OCI-LY7 (cell line): ENCODE measurements at regions not wholly inside any gene's neighbourhood (a gene's known extent, or its start where the extent isn't known, plus 50 kb on each side); places are given as distances from the start of the nearest gene placed in this dataset.

ENCODE experiments used
- BruUV-seq: library from RNA; stranded (reverse); fragments of 400-500 nt; replicated peaks from 2 replicates; lab custom pipeline; 2021; lab: Mats Ljungman, UMichigan
- CTCF ChIA-PET: fragments of 300-600 bp; sonication (Branson Sonifier 250); formaldehyde crosslinking; loops from one replicate; lab custom pipeline; 2022; ENCODE audit warnings: antibody characterized with exemption; ENCODE audit not compliant: unreplicated experiment; lab: Charles Lee
- POLR2A ChIA-PET: fragments of 300-600 bp; sonication (Branson Sonifier 250); formaldehyde crosslinking; loops from one replicate; lab custom pipeline; 2022; ENCODE audit warnings: antibody characterized with exemption; lab: Charles Lee
- DNase-seq: peaks from one replicate; pipeline ENCODE4 v3.0.0-alpha.2; 2015; ENCODE audit warnings: low spot score
- H2AFZ ChIP-seq: fragments of 200-600 bp; sonication (generic), shearing (Covaris generic); 2 replicates; pipeline ENCODE4 v1.6.1; 2014; ENCODE audit warnings: mild to moderate bottlenecking, antibody characterized with exemption, low read length, moderate library complexity
- H3K27ac ChIP-seq: fragments of 200-600 bp; sonication (generic); 2 replicates; pipeline ENCODE4 v1.5.1; 2014; ENCODE audit warnings: mixed run types, low read depth, mild to moderate bottlenecking, moderate library complexity, low read length, inconsistent platforms; ENCODE audit not compliant: poor library complexity, severe bottlenecking
- H3K36me3 ChIP-seq: fragments of 200-600 bp; sonication (generic); 2 replicates; pipeline ENCODE4 v1.6.1; 2014; ENCODE audit warnings: mild to moderate bottlenecking, antibody characterized with exemption, low read length, moderate library complexity, mixed read lengths; ENCODE audit not compliant: insufficient read depth
- H3K4me1 ChIP-seq: fragments of 200-600 bp; sonication (generic); 2 replicates; pipeline ENCODE4 v1.5.1; 2014; ENCODE audit warnings: mild to moderate bottlenecking, low read length; ENCODE audit not compliant: insufficient read depth, poor library complexity, severe bottlenecking
- H3K4me2 ChIP-seq: fragments of 200-600 bp; sonication (generic); 2 replicates; pipeline ENCODE4 v1.6.1; 2014; ENCODE audit warnings: mild to moderate bottlenecking, low read length
- H3K4me3 ChIP-seq: fragments of 200-600 bp; sonication (generic); 2 replicates; pipeline ENCODE4 v1.5.1; 2014; ENCODE audit warnings: mild to moderate bottlenecking, low read depth, low read length; ENCODE audit not compliant: poor library complexity, severe bottlenecking
- H3K79me2 ChIP-seq: fragments of 200-600 bp; sonication (generic); 2 replicates; pipeline ENCODE4 v1.6.1; 2016; ENCODE audit warnings: low read depth, mild to moderate bottlenecking, low read length, moderate library complexity, mixed read lengths; ENCODE audit not compliant: insufficient read depth
- H3K9me2 ChIP-seq: fragments of 200-600 bp; sonication (generic); 2 replicates; pipeline ENCODE4 v1.6.1; 2016; ENCODE audit warnings: mild to moderate bottlenecking, low read length, mixed read lengths; ENCODE audit not compliant: insufficient read depth
- H3K9me3 ChIP-seq: fragments of 200-600 bp; sonication (generic); 2 replicates; pipeline ENCODE4 v1.6.1; 2014; ENCODE audit warnings: mild to moderate bottlenecking, mixed run types, low read length, mixed read lengths
- H4K20me1 ChIP-seq: fragments of 200-600 bp; sonication (generic); 2 replicates; pipeline ENCODE4 v1.6.1; 2014; ENCODE audit warnings: mild to moderate bottlenecking, antibody characterized with exemption, low read length, moderate library complexity, mixed read lengths; ENCODE audit not compliant: insufficient read depth
- CTCF ChIP-seq: fragments of 200-600 bp; sonication (generic); conservative IDR thresholded peaks from 2 replicates; pipeline ENCODE4 v1.5.1; 2014; ENCODE audit warnings: mild to moderate bottlenecking, antibody characterized with exemption, low read length, moderate library complexity, mixed read lengths
- EZH2phosphoT487 ChIP-seq: fragments of 200-600 bp; sonication (generic); IDR thresholded peaks from 2 replicates; pipeline ENCODE4 v1.6.1; 2018; ENCODE audit warnings: low read depth, borderline replicate concordance, mild to moderate bottlenecking, mixed run types, antibody characterized with exemption, low read length, moderate library complexity, mixed read lengths
- intact Hi-C: fragments of 100-400 bp; cut with micrococcal nuclease; formaldehyde crosslinking; loops from one replicate; pipeline ENCODE4 v1.10.0; 2022; ENCODE audit not compliant: unreplicated experiment

- BruUV-seq = no TSS peak
- Histone ChIP-seq H4K20me1 (no peaks in the 10 kb centered on the region), H2AFZ (no peak overlapping the region), H3K27ac (no peak overlapping the region), H3K4me1 (no peaks in the 10 kb centered on the region), H3K36me3 (no peaks in the 10 kb centered on the region), H3K9me3 (no peaks in the 10 kb centered on the region), H3K9me2 (no peaks in the 10 kb centered on the region), H3K4me2 (no peak overlapping the region), H3K4me3 (no peak overlapping the region), H3K79me2 (no peaks in the 10 kb centered on the region)
- DNase-seq = no peak
- ChIA-PET POLR2A (interaction anchor here (0.7 to 0.8 kb wide), 2 partner anchors 16 to 308 kb away, joined by 4 read pairs; no protein-coding TSS in a partner anchor), CTCF (no interaction called here)
- intact Hi-C loops = no loop called here
- TF ChIP-seq EZH2phosphoT487 (no peak), CTCF (no peak)
Observed at GRCh38 chr5:98458726-98459125, 314.7 kb upstream of the RGMB start.

- Histone ChIP-seq H2AFZ (no peak overlapping the region), H3K9me2 (no peaks in the 10 kb centered on the region), H3K27ac (no peak overlapping the region), H3K9me3 (no peaks in the 10 kb centered on the region), H3K36me3 (no peaks in the 10 kb centered on the region), H3K4me2 (no peak overlapping the region), H4K20me1 (no peaks in the 10 kb centered on the region), H3K4me1 (peaks cover 8% of the 10 kb centered on the region), H3K4me3 (no peak overlapping the region), H3K79me2 (no peaks in the 10 kb centered on the region)
- ChIA-PET POLR2A (no interaction called here), CTCF (no interaction called here)
- TF ChIP-seq EZH2phosphoT487 = no peak
- TF ChIP-seq CTCF = no peak
- no TSS peak for BruUV-seq
- intact Hi-C loops = no loop called here
- DNase-seq = no peak
Observed at GRCh38 chr5:98460536-98460935, 312.9 kb upstream of the RGMB start.

DNA sequence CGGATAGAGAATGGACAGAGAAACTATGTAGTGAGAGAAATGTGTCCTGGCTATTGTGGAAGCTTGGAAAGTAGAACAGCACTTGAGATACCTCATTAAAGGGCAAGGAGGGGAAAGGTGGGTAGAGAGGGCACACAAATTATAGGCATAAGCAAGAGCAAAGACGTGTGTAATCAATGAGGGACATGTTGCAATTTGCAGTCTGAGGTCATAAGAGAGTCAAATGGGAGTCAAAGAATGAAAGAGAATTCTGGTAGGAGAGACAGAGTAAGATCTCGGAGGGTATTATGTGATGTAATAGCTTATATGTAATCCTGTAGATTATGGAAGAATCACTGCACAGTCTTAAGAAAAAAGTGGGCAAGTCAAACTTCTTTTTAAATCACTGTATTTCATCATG lies 312.0 kb upstream of the RGMB start:
- POLR2A ChIA-PET = no interaction called here
- no peak overlapping the region for H3K4me3 ChIP-seq
- no peak overlapping the region for H3K27ac ChIP-seq
- no peak overlapping the region for H3K4me2 ChIP-seq
- no peaks in the 10 kb centered on the region for H4K20me1 ChIP-seq
- no TSS peak for BruUV-seq
- no peak overlapping the region for H2AFZ ChIP-seq
- CTCF ChIA-PET = no interaction called here
- H3K9me2 ChIP-seq = no peaks in the 10 kb centered on the region
- intact Hi-C loops = no loop called here
- no peaks in the 10 kb centered on the region for H3K9me3 ChIP-seq
- DNase-seq = no peak
- peaks cover 8% of the 10 kb centered on the region for H3K4me1 ChIP-seq
- no peaks in the 10 kb centered on the region for H3K36me3 ChIP-seq
- no peaks in the 10 kb centered on the region for H3K79me2 ChIP-seq
- TF ChIP-seq EZH2phosphoT487 (no peak), CTCF (no peak)
